Stomach smooth muscle (tissue), 2 donors: ENCODE measurements at regions not wholly inside any gene's neighbourhood (a gene's known extent, or its start where the extent isn't known, plus 50 kb on each side); places are given as distances from the start of the nearest gene placed in this dataset.

Experiments used
- H3K27ac ChIP-seq: one replicate; pipeline ENCODE4 v1.7.0; 2013; ENCODE audit warnings: mild to moderate bottlenecking, low read length, inconsistent platforms
- H3K27me3 ChIP-seq, 2 donors: one replicate each; pipeline ENCODE4 v1.7.0; 2013; ENCODE audit warnings: low read length in 2 of 2; ENCODE audit not compliant: insufficient read depth in 2 of 2, control insufficient read depth in 1 of 2
- H3K36me3 ChIP-seq, 2 donors: one replicate each; pipeline ENCODE4 v1.7.0; 2013; ENCODE audit warnings: low read length in 2 of 2; ENCODE audit not compliant: control insufficient read depth in 2 of 2, insufficient read depth in 2 of 2
- H3K4me1 ChIP-seq: one replicate; pipeline ENCODE4 v1.7.0; 2013; ENCODE audit warnings: low read length; ENCODE audit not compliant: control insufficient read depth, insufficient read depth
- H3K4me3 ChIP-seq, 2 donors: one replicate each; pipeline ENCODE4 v1.7.0; 2013; ENCODE audit warnings: low read length in 2 of 2
- H3K9ac ChIP-seq, 2 donors: one replicate each; pipeline ENCODE4 v1.7.0; 2013; ENCODE audit warnings: low read length in 2 of 2, mild to moderate bottlenecking in 1 of 2
- H3K9me3 ChIP-seq, 2 donors: one replicate each; pipeline ENCODE4 v1.7.0; 2013; ENCODE audit warnings: low read length in 2 of 2; ENCODE audit not compliant: control insufficient read depth in 2 of 2
- donor health status: healthy.
- donor health status: Pancreatic carcinoma.

- Histone ChIP-seq H3K9me3 (no peaks in the 10 kb centered on the region), H3K9ac (no peak overlapping the region)
Measured at GRCh38 chr2:129457277-129457818, 522.1 kb upstream of the RAB6C start.

GRCh38 chr2:129458006-129458405, 521.5 kb upstream of the RAB6C start:
- Histone ChIP-seq H3K9me3 (no peaks in the 10 kb centered on the region), H3K4me3 (no peak overlapping the region), H3K27ac (no peak overlapping the region), H3K36me3 (no peaks in the 10 kb centered on the region), H3K27me3 (no peaks in the 10 kb centered on the region), H3K9ac (no peak overlapping the region), H3K4me1 (no peaks in the 10 kb centered on the region)

More at GRCh38 chr2:129457277-129457818, 522.1 kb upstream of the RAB6C start:
- Histone ChIP-seq H3K27ac (no peak overlapping the region), H3K27me3 (no peaks in the 10 kb centered on the region), H3K4me3 (no peak overlapping the region), H3K4me1 (no peaks in the 10 kb centered on the region), H3K36me3 (no peaks in the 10 kb centered on the region)

GRCh38 chr2:129458436-129458835, 521.0 kb upstream of the RAB6C start:
- Histone ChIP-seq H3K4me1 (no peaks in the 10 kb centered on the region), H3K9me3 (no peaks in the 10 kb centered on the region), H3K27ac (no peak overlapping the region), H3K27me3 (no peaks in the 10 kb centered on the region), H3K36me3 (no peaks in the 10 kb centered on the region), H3K4me3 (no peak overlapping the region), H3K9ac (no peak overlapping the region)

GRCh38 chr2:129459200-129459876, 520.1 kb upstream of the RAB6C start:
- no peaks in the 10 kb centered on the region for H3K9me3 ChIP-seq
- no peaks in the 10 kb centered on the region for H3K27me3 ChIP-seq
- no peaks in the 10 kb centered on the region for H3K4me1 ChIP-seq
- no peaks in the 10 kb centered on the region for H3K36me3 ChIP-seq
- no peak overlapping the region for H3K27ac ChIP-seq
- no peak overlapping the region for H3K4me3 ChIP-seq
- no peak overlapping the region for H3K9ac ChIP-seq

- no peaks in the 10 kb centered on the region for H3K9me3 ChIP-seq
- H3K27me3 ChIP-seq = no peaks in the 10 kb centered on the region
- no peaks in the 10 kb centered on the region for H3K4me1 ChIP-seq
- no peak overlapping the region for H3K27ac ChIP-seq
- no peak overlapping the region for H3K9ac ChIP-seq
- H3K36me3 ChIP-seq = no peaks in the 10 kb centered on the region
- H3K4me3 ChIP-seq = no peak overlapping the region
Measured at GRCh38 chr2:129459881-129460280, 519.6 kb upstream of the RAB6C start.

- no peak overlapping the region for H3K27ac ChIP-seq
- no peak overlapping the region for H3K9ac ChIP-seq
- no peak overlapping the region for H3K4me3 ChIP-seq
- H3K36me3 ChIP-seq = no peaks in the 10 kb centered on the region
- H3K9me3 ChIP-seq = no peaks in the 10 kb centered on the region
- no peaks in the 10 kb centered on the region for H3K4me1 ChIP-seq
- no peaks in the 10 kb centered on the region for H3K27me3 ChIP-seq
Measured at GRCh38 chr2:129460299-129461198, 518.9 kb upstream of the RAB6C start.

- H3K4me1 ChIP-seq = no peaks in the 10 kb centered on the region
- H3K9ac ChIP-seq = no peak overlapping the region
- H3K36me3 ChIP-seq = no peaks in the 10 kb centered on the region
- H3K27me3 ChIP-seq = no peaks in the 10 kb centered on the region
- no peak overlapping the region for H3K27ac ChIP-seq
- H3K4me3 ChIP-seq = no peak overlapping the region
- no peaks in the 10 kb centered on the region for H3K9me3 ChIP-seq
Measured at GRCh38 chr2:129462349-129462748, 517.1 kb upstream of the RAB6C start.

GRCh38 chr2:129462967-129463366, 516.5 kb upstream of the RAB6C start:
- no peak overlapping the region for H3K9ac ChIP-seq
- H3K9me3 ChIP-seq = no peaks in the 10 kb centered on the region
- no peaks in the 10 kb centered on the region for H3K27me3 ChIP-seq
- H3K27ac ChIP-seq = no peak overlapping the region
- no peak overlapping the region for H3K4me3 ChIP-seq
- no peaks in the 10 kb centered on the region for H3K36me3 ChIP-seq
- H3K4me1 ChIP-seq = no peaks in the 10 kb centered on the region

- Histone ChIP-seq H3K36me3 (no peaks in the 10 kb centered on the region), H3K27me3 (no peaks in the 10 kb centered on the region), H3K27ac (no peak overlapping the region), H3K4me3 (no peak overlapping the region), H3K9me3 (no peaks in the 10 kb centered on the region), H3K9ac (no peak overlapping the region), H3K4me1 (no peaks in the 10 kb centered on the region)
Measured at GRCh38 chr2:129464036-129464435, 515.4 kb upstream of the RAB6C start.

GRCh38 chr2:129464631-129465030, 514.8 kb upstream of the RAB6C start:
- no peak overlapping the region for H3K9ac ChIP-seq
- no peaks in the 10 kb centered on the region for H3K9me3 ChIP-seq
- no peaks in the 10 kb centered on the region for H3K36me3 ChIP-seq
- H3K27ac ChIP-seq = no peak overlapping the region
- H3K4me1 ChIP-seq = no peaks in the 10 kb centered on the region
- H3K27me3 ChIP-seq = no peaks in the 10 kb centered on the region
- no peak overlapping the region for H3K4me3 ChIP-seq

GRCh38 chr2:129465045-129465444, 514.4 kb upstream of the RAB6C start:
- Histone ChIP-seq H3K9ac (no peak overlapping the region), H3K4me3 (no peak overlapping the region), H3K27ac (no peak overlapping the region), H3K27me3 (no peaks in the 10 kb centered on the region), H3K4me1 (no peaks in the 10 kb centered on the region), H3K36me3 (no peaks in the 10 kb centered on the region), H3K9me3 (no peaks in the 10 kb centered on the region)
